GM12864 (cell line): ENCODE measurements at regions not wholly inside any gene's neighbourhood (a gene's known extent, or its start where the extent isn't known, plus 50 kb on each side); places are given as distances from the start of the nearest gene placed in this dataset.

Experiments
- DNase-seq: peaks from one replicate; pipeline ENCODE4 v3.0.0-alpha.2; 2011; ENCODE audit warnings: low read depth
- H3K4me3 ChIP-seq: 2 replicates; pipeline ENCODE4 v1.5.1; 2011; ENCODE audit warnings: mild to moderate bottlenecking, low read depth, low read length, control low read depth
- CTCF ChIP-seq: IDR thresholded peaks from 2 replicates; pipeline ENCODE4 v1.5.1; 2011; ENCODE audit warnings: low read depth, mild to moderate bottlenecking, moderate library complexity, low read length, control low read depth, inconsistent platforms; ENCODE audit errors: missing control alignments

GRCh38 chrX:85591536-85591935 is 212.1 kb upstream of the POF1B start:
- H3K4me3 ChIP-seq, result no peak overlapping the region
- no peak for DNase-seq
- TF ChIP-seq CTCF, result no peak

GRCh38 chrX:85590638-85591037 is 211.2 kb upstream of the POF1B start:
- no peak for TF ChIP-seq CTCF

GRCh38 chrX:85573801-85574200 is 194.3 kb upstream of the POF1B start:
- H3K4me3 ChIP-seq, result no peak overlapping the region
- TF ChIP-seq CTCF, result no peak
- DNase-seq, result no peak

More at GRCh38 chrX:85590638-85591037, 211.2 kb upstream of the POF1B start:
- H3K4me3 ChIP-seq, result no peak overlapping the region
- DNase-seq, result no peak

GRCh38 chrX:85570496-85570895 is 191.0 kb upstream of the POF1B start:
- H3K4me3 ChIP-seq, result no peak overlapping the region
- no peak for DNase-seq
- no peak for TF ChIP-seq CTCF

- H3K4me3 ChIP-seq, result no peak overlapping the region
- no peak for DNase-seq
- TF ChIP-seq CTCF, result no peak
Measured at GRCh38 chrX:85569686-85570085, 190.2 kb upstream of the POF1B start.

- DNase-seq, result no peak
Measured at GRCh38 chrX:85569096-85569495, 189.6 kb upstream of the POF1B start.

GRCh38 chrX:85561231-85561630 is 181.8 kb upstream of the POF1B start:
- DNase-seq, result no peak
- TF ChIP-seq CTCF, result no peak
- no peak overlapping the region for H3K4me3 ChIP-seq

More at GRCh38 chrX:85569096-85569495, 189.6 kb upstream of the POF1B start:
- no peak for TF ChIP-seq CTCF
- H3K4me3 ChIP-seq, result no peak overlapping the region
